Chondrocyte (in vitro differentiated cells): ENCODE measurements at regions not wholly inside any gene's neighbourhood (a gene's known extent, or its start where the extent isn't known, plus 50 kb on each side); places are given as distances from the start of the nearest gene placed in this dataset.

ENCODE experiments used
- DNase-seq: peaks from one replicate; pipeline ENCODE4 v3.0.0; 2021; ENCODE audit warnings: mixed read lengths, low spot score
- H3K27ac Mint-ChIP-seq: one replicate; pipeline ENCODE4 v1.8.0; 2021; ENCODE audit warnings: mild to moderate bottlenecking, moderate library complexity, mixed read lengths; ENCODE audit not compliant: unreplicated experiment
- H3K27me3 Mint-ChIP-seq: 2 replicates; pipeline ENCODE4 v1.8.0; 2021; ENCODE audit warnings: low read depth, mixed read lengths
- H3K36me3 Mint-ChIP-seq: 2 replicates; pipeline ENCODE4 v1.8.0; 2021; ENCODE audit warnings: low read depth, mixed read lengths
- H3K4me1 Mint-ChIP-seq: 2 replicates; pipeline ENCODE4 v1.8.0; 2021; ENCODE audit warnings: low read depth, mild to moderate bottlenecking, mixed read lengths
- H3K4me3 Mint-ChIP-seq: one replicate; pipeline ENCODE4 v1.8.0; 2021; ENCODE audit warnings: mild to moderate bottlenecking, moderate library complexity, mixed read lengths; ENCODE audit not compliant: unreplicated experiment
- H3K9me3 Mint-ChIP-seq: 2 replicates; pipeline ENCODE4 v1.8.0; 2021; ENCODE audit warnings: low read depth, mixed read lengths
- TF ChIP-seq, protein P1 (sequence below): fragments of 200-600 bp; sonication (generic); IDR thresholded peaks from 2 replicates; pipeline ENCODE4 v1.5.0; 2021; ENCODE audit warnings: antibody characterized with exemption, mild to moderate bottlenecking, moderate library complexity

DNA sequence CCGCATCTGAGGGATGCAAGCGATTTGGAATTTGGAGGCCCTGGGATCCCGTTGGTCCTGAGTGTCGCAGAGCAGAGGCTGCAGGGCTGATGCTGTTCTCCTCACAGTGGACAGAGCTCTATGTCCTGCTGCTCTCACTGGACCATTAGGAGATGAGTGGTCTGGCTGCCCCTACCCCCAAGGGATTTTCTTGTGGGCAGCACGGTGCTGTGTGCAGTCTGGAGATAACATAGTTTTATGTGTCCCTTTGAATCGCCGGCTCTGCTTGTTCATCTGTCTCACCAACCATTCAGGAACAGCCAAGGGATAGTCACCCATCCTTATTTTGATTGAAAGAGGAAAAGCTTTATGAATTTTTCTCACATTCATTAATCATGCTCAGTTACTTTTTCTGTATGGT lies 49.9 kb downstream of the CHRM3 start:
- Mint-ChIP-seq H3K27ac (no peak overlapping the region), H3K36me3 (no peaks in the 10 kb centered on the region), H3K4me1 (peaks cover 8% of the 10 kb centered on the region), H3K9me3 (peaks cover 2% of the 10 kb centered on the region), H3K27me3 (peaks cover 5% of the 10 kb centered on the region), H3K4me3 (no peak overlapping the region)
- no peak for DNase-seq
- TF ChIP-seq, protein P1, sequence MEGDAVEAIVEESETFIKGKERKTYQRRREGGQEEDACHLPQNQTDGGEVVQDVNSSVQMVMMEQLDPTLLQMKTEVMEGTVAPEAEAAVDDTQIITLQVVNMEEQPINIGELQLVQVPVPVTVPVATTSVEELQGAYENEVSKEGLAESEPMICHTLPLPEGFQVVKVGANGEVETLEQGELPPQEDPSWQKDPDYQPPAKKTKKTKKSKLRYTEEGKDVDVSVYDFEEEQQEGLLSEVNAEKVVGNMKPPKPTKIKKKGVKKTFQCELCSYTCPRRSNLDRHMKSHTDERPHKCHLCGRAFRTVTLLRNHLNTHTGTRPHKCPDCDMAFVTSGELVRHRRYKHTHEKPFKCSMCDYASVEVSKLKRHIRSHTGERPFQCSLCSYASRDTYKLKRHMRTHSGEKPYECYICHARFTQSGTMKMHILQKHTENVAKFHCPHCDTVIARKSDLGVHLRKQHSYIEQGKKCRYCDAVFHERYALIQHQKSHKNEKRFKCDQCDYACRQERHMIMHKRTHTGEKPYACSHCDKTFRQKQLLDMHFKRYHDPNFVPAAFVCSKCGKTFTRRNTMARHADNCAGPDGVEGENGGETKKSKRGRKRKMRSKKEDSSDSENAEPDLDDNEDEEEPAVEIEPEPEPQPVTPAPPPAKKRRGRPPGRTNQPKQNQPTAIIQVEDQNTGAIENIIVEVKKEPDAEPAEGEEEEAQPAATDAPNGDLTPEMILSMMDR: no peak

DNA sequence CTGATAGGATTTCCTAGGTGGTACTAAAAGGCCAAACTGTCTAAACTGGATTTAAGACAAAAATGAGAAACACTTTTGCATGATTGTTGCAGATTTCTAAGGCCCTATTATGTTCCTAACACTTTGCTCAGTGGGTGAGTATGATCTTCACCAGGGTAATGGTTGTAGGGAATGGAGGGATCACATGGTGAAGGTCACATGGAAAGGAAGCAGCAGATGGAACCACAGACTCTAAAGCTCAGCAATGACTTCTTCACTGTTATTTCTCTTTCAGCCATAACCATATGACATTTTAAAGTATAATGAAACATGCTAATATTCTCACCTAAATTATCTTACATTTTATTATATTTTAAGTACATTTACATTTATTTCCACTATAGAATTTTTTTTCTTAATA lies 51.5 kb downstream of the CHRM3 start:
- Mint-ChIP-seq H3K27me3 (peaks cover 8% of the 10 kb centered on the region), H3K4me1 (peaks cover 5% of the 10 kb centered on the region), H3K4me3 (no peak overlapping the region), H3K27ac (no peak overlapping the region), H3K36me3 (no peaks in the 10 kb centered on the region), H3K9me3 (peaks cover 4% of the 10 kb centered on the region)
- TF ChIP-seq, protein P1: no peak
- DNase-seq: no peak

DNA sequence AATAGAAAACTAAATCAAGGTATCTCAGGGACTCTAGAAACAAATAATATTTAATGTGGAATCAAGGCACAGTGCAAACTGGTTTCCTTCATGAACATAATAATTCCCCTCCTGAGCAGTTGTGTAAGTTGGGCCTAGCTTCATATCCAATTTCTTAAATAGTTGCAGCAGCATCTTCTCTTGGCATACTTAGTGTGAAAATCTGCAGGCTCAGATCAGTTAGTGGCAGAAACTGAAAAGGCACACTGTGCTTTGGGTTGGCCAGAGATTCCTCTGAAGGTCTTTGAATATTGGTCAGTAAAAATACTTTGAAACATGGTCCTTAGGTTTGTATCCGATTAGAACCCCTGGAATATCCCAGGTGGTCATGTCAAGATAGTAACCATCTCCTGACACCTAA lies 52.5 kb downstream of the CHRM3 start:
- Mint-ChIP-seq H3K4me1 (no peaks in the 10 kb centered on the region), H3K36me3 (no peaks in the 10 kb centered on the region), H3K4me3 (no peak overlapping the region), H3K9me3 (peaks cover 4% of the 10 kb centered on the region), H3K27me3 (peaks cover 10% of the 10 kb centered on the region), H3K27ac (no peak overlapping the region)
- no peak for DNase-seq
- TF ChIP-seq, protein P1: no peak

DNA sequence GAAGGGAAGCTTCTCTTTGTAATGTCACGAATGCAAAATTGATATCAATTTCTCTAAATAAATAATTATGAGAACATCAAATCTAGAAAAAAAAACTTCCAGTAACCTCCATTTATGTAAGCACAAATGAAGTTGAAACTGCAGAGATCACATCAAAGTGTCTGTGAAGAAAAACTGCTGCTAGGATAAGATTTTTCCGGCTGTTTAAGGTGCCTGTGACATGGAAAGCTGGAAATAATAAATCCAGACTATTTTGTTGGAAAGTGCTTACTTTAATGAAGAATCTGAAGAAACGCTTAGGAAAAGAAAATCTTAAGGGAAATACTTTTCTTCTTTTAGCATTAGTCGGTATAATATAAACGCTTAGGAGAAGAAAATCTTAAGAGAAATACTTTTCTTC lies 57.0 kb downstream of the CHRM3 start:
- H3K9me3 Mint-ChIP-seq: peaks cover 4% of the 10 kb centered on the region
- H3K27ac Mint-ChIP-seq: no peak overlapping the region
- no peaks in the 10 kb centered on the region for H3K4me1 Mint-ChIP-seq
- no peaks in the 10 kb centered on the region for H3K36me3 Mint-ChIP-seq
- TF ChIP-seq, protein P1: no peak
- DNase-seq: no peak
- H3K27me3 Mint-ChIP-seq: peaks cover 29% of the 10 kb centered on the region
- H3K4me3 Mint-ChIP-seq: no peak overlapping the region

DNA sequence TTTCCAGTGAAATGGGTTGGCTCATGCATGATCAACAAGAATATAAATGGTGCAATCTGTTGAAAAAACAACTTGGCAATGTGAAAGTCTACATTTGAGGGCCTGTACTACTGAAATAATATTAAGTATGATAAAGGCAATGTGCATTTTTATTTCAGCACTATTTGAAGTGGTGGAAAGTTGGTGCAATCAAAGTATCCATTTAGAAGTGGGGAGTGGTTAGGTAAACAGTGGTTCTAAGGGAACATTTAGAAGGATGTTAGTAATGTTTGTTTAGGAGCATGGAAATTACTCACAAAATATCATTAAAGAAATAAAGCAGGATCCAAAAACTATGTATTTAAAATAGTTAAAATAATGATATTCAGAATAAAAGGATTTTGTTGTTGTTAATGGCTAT lies 60.2 kb downstream of the CHRM3 start:
- TF ChIP-seq, protein P1: no peak
- no peak for DNase-seq
- no peaks in the 10 kb centered on the region for H3K4me1 Mint-ChIP-seq
- H3K4me3 Mint-ChIP-seq: no peak overlapping the region
- H3K27ac Mint-ChIP-seq: no peak overlapping the region
- peaks cover 28% of the 10 kb centered on the region for H3K27me3 Mint-ChIP-seq
- peaks cover 1% of the 10 kb centered on the region for H3K9me3 Mint-ChIP-seq
- no peaks in the 10 kb centered on the region for H3K36me3 Mint-ChIP-seq
